H9 (cell line): ENCODE measurements at regions not wholly inside any gene's neighbourhood (a gene's known extent, or its start where the extent isn't known, plus 50 kb on each side); places are given as distances from the start of the nearest gene placed in this dataset.

ENCODE experiments used
- DNase-seq: peaks from one replicate; pipeline ENCODE4 v3.0.0-alpha.2; 2017
- H2AFZ ChIP-seq: one replicate; pipeline ENCODE4 v1.6.1; 2013; ENCODE audit warnings: mild to moderate bottlenecking, low read length, control low read depth, moderate library complexity
- H2AK5ac ChIP-seq: 2 replicates; pipeline ENCODE4 v1.6.1; 2013; ENCODE audit warnings: low read length, control low read depth, mixed read lengths; ENCODE audit not compliant: insufficient read length
- H2BK120ac ChIP-seq: one replicate; pipeline ENCODE4 v1.6.1; 2013; ENCODE audit warnings: low read depth, mild to moderate bottlenecking, low read length, control low read depth, inconsistent platforms; ENCODE audit not compliant: poor library complexity, severe bottlenecking
- H2BK12ac ChIP-seq: 2 replicates; pipeline ENCODE4 v1.6.1; 2013; ENCODE audit warnings: low read length, control low read depth, mixed read lengths, low read depth; ENCODE audit not compliant: insufficient read length
- H2BK15ac ChIP-seq: 2 replicates; pipeline ENCODE4 v1.6.1; 2013; ENCODE audit warnings: low read depth, low read length, control low read depth
- H2BK20ac ChIP-seq: one replicate; pipeline ENCODE4 v1.6.1; 2013; ENCODE audit warnings: low read depth, mild to moderate bottlenecking, low read length, control low read depth, inconsistent platforms; ENCODE audit not compliant: poor library complexity, severe bottlenecking
- H2BK5ac ChIP-seq: 2 replicates; pipeline ENCODE4 v1.6.1; 2013; ENCODE audit warnings: low read length, control low read depth, mixed read lengths; ENCODE audit not compliant: insufficient read length
- H3K14ac ChIP-seq: 2 replicates; pipeline ENCODE4 v1.6.1; 2013; ENCODE audit warnings: low read length, control low read depth; ENCODE audit not compliant: insufficient read depth
- H3K18ac ChIP-seq: 2 replicates; pipeline ENCODE4 v1.6.1; 2013; ENCODE audit warnings: low read depth, mild to moderate bottlenecking, mixed read lengths, low read length, control low read depth; ENCODE audit not compliant: insufficient read length
- H3K23ac ChIP-seq: 2 replicates; pipeline ENCODE4 v1.6.1; 2013; ENCODE audit warnings: low read length, control low read depth, mixed read lengths, low read depth; ENCODE audit not compliant: insufficient read length
- H3K23me2 ChIP-seq: 2 replicates; pipeline ENCODE4 v1.6.1; 2013; ENCODE audit warnings: low read depth, mild to moderate bottlenecking, mixed read lengths, low read length, control low read depth; ENCODE audit not compliant: insufficient read length, poor library complexity, severe bottlenecking
- H3K27ac ChIP-seq: 2 replicates; pipeline ENCODE4 v1.5.1; 2013; ENCODE audit warnings: low read length, control low read depth, mixed read lengths, low read depth; ENCODE audit not compliant: insufficient read length
- H3K27me3 ChIP-seq: 2 replicates; pipeline ENCODE4 v1.6.1; 2013; ENCODE audit warnings: low read length, control low read depth, inconsistent platforms; ENCODE audit not compliant: insufficient read depth
- H3K4ac ChIP-seq: 2 replicates; pipeline ENCODE4 v1.6.1; 2013; ENCODE audit warnings: low read depth, mild to moderate bottlenecking, control low read depth, inconsistent platforms, low read length, moderate library complexity
- H3K4me1 ChIP-seq: 2 replicates; pipeline ENCODE4 v1.6.1; 2013; ENCODE audit warnings: low read length, control low read depth, inconsistent platforms; ENCODE audit not compliant: insufficient read depth
- H3K4me2 ChIP-seq: 2 replicates; pipeline ENCODE4 v1.6.1; 2013; ENCODE audit warnings: low read length, control low read depth, mixed read lengths; ENCODE audit not compliant: insufficient read length, insufficient read depth
- H3K56ac ChIP-seq: 2 replicates; pipeline ENCODE4 v1.6.1; 2013; ENCODE audit warnings: low read depth, mild to moderate bottlenecking, mixed read lengths, low read length, control low read depth; ENCODE audit not compliant: insufficient read length
- H3K79me1 ChIP-seq: 2 replicates; pipeline ENCODE4 v1.6.1; 2013; ENCODE audit warnings: low read depth, mild to moderate bottlenecking, moderate library complexity, low read length, control low read depth, inconsistent platforms; ENCODE audit not compliant: insufficient read depth, poor library complexity, severe bottlenecking
- H3K79me2 ChIP-seq: 2 replicates; pipeline ENCODE4 v1.6.1; 2013; ENCODE audit warnings: low read length, control low read depth, inconsistent platforms; ENCODE audit not compliant: insufficient read depth
- H3K9ac ChIP-seq: 2 replicates; pipeline ENCODE4 v1.6.1; 2013; ENCODE audit warnings: low read length, control low read depth, mixed read lengths; ENCODE audit not compliant: insufficient read length; ENCODE audit errors: extremely low read depth
- H3K9me3 ChIP-seq: one replicate; pipeline ENCODE4 v1.6.1; 2013; ENCODE audit warnings: low read depth, low read length, inconsistent platforms; ENCODE audit not compliant: control insufficient read depth
- H3T11ph ChIP-seq: one replicate; pipeline ENCODE4 v1.6.1; 2013; ENCODE audit warnings: mild to moderate bottlenecking, low read length, control low read depth, inconsistent platforms
- H4K20me1 ChIP-seq: one replicate; pipeline ENCODE4 v1.6.1; 2013; ENCODE audit not compliant: control insufficient read depth, insufficient read length, insufficient read depth
- H4K5ac ChIP-seq: 2 replicates; pipeline ENCODE4 v1.6.1; 2013; ENCODE audit warnings: low read depth, mild to moderate bottlenecking, mixed read lengths, low read length, control low read depth; ENCODE audit not compliant: insufficient read length
- H4K8ac ChIP-seq: replicated peaks from 2 replicates; pipeline ENCODE4 v1.6.1; 2013; ENCODE audit warnings: low read length, control low read depth, mixed read lengths, low read depth; ENCODE audit not compliant: insufficient read length
- H4K91ac ChIP-seq: 2 replicates; pipeline ENCODE4 v1.6.1; 2013; ENCODE audit warnings: low read depth, mild to moderate bottlenecking, moderate library complexity, mixed read lengths, low read length, control low read depth; ENCODE audit not compliant: insufficient read length
- H3K27ac Mint-ChIP-seq, 3 experiments: 2 replicates in 2 of 3; 3 replicates in 1 of 3; pipeline ENCODE4 v1.8.0; 2020 to 2021; ENCODE audit warnings: mixed read lengths in 3 of 3, mild to moderate bottlenecking in 1 of 3, moderate library complexity in 1 of 3
- H3K27me3 Mint-ChIP-seq: 2 replicates; pipeline ENCODE4 v1.8.0; 2021; ENCODE audit warnings: low read depth, mild to moderate bottlenecking, moderate library complexity, mixed read lengths
- H3K36me3 Mint-ChIP-seq, 3 experiments: 2 replicates in 2 of 3; 3 replicates in 1 of 3; pipeline ENCODE4 v1.8.0; 2020 to 2021; ENCODE audit warnings: low read depth in 3 of 3, mixed read lengths in 3 of 3; ENCODE audit not compliant: insufficient read depth in 1 of 3
- H3K4me1 Mint-ChIP-seq, 2 experiments: 2 replicates each; pipeline ENCODE4 v1.8.0; 2020; ENCODE audit warnings: mixed read lengths in 2 of 2
- H3K4me3 Mint-ChIP-seq, 2 experiments: 2 replicates in 1 of 2; 3 replicates in 1 of 2; pipeline ENCODE4 v1.8.0; 2020 to 2021; ENCODE audit warnings: mild to moderate bottlenecking in 2 of 2, mixed read lengths in 2 of 2, moderate library complexity in 1 of 2
- H3K9me3 Mint-ChIP-seq, 2 experiments: 2 replicates in 1 of 2; 3 replicates in 1 of 2; pipeline ENCODE4 v1.8.0; 2020; ENCODE audit warnings: mild to moderate bottlenecking in 2 of 2, mixed read lengths in 2 of 2, moderate library complexity in 1 of 2
- CTCF ChIP-seq: fragments of 200-600 bp; sonication (generic); conservative IDR thresholded peaks from 3 replicates; pipeline ENCODE4 v1.8.0; 2021; ENCODE audit warnings: antibody characterized with exemption, mild to moderate bottlenecking
- WGBS: extraction: QIAGEN DNeasy Blood & Tissue Kit; methylation state at CpG from one replicate; pipeline ENCODE4 v1.1.7; 2013; ENCODE audit warnings: missing lambda C conversion rate, low lambda C conversion rate, mixed read lengths; ENCODE audit not compliant: insufficient read length; ENCODE audit errors: extremely low coverage; 5-methylcytosine and 5-hydroxymethylcytosine counted together

GRCh38 chr11:62022211-62022610, 54.8 kb upstream of the FTH1 start:
- no peak overlapping the region for H3K4ac ChIP-seq
- no peaks in the 10 kb centered on the region for H3K27me3 ChIP-seq
- no peak overlapping the region for H3K9ac ChIP-seq
- no peak overlapping the region for H2BK120ac ChIP-seq
- H3K23ac ChIP-seq = no peak overlapping the region
- no peak overlapping the region for H3K14ac ChIP-seq
- Mint-ChIP-seq H3K27me3 (peaks cover 2% of the 10 kb centered on the region; the same call in 1 of the 2 replicates), H3K4me1 (peaks cover under 1 to 7% of the 10 kb centered on the region in 2 experiments), H3K27ac (no peak overlapping the region), H3K4me3 (no peak overlapping the region), H3K9me3 (peaks cover 12 to 20% of the 10 kb centered on the region in 2 experiments), H3K36me3 (peaks cover 0 to 10% (median 7%) of the 10 kb centered on the region in 3 experiments; a peak in 5 of 7 replicates)
- H4K5ac ChIP-seq = no peak overlapping the region
- no peaks in the 10 kb centered on the region; the same call in 1 of the 2 replicates for H3K4me1 ChIP-seq
- H2AK5ac ChIP-seq = no peak overlapping the region
- H3K27ac ChIP-seq = no peak overlapping the region
- H3K4me2 ChIP-seq = no peak overlapping the region
- H3K9me3 ChIP-seq = no peaks in the 10 kb centered on the region
- no peak overlapping the region for H2BK20ac ChIP-seq
- H4K91ac ChIP-seq = no peak overlapping the region
- no peak overlapping the region for H2AFZ ChIP-seq
- no peak overlapping the region for H3K56ac ChIP-seq
- H2BK15ac ChIP-seq = no peak overlapping the region
- no peak for DNase-seq
- no peak overlapping the region for H3K18ac ChIP-seq
- no peak overlapping the region for H2BK12ac ChIP-seq
- WGBS = no CpG with 5 or more reads among the region's 3 CpGs
- TF ChIP-seq CTCF = no peak
- no peaks in the 10 kb centered on the region for H3K79me1 ChIP-seq
- no peak overlapping the region for H4K8ac ChIP-seq
- H2BK5ac ChIP-seq = no peak overlapping the region
- H3T11ph ChIP-seq = no peak overlapping the region
- no peaks in the 10 kb centered on the region for H3K23me2 ChIP-seq
- no peaks in the 10 kb centered on the region for H4K20me1 ChIP-seq
- no peaks in the 10 kb centered on the region for H3K79me2 ChIP-seq
